LHCN-M2 (cell line): ENCODE measurements at regions not wholly inside any gene's neighbourhood (a gene's known extent, or its start where the extent isn't known, plus 50 kb on each side); places are given as distances from the start of the nearest gene placed in this dataset.

Experiments used
- DNase-seq: peaks from one replicate; pipeline ENCODE4 v3.0.0-alpha.2; 2012; ENCODE audit warnings: low read depth

- peak; percentile 75 for DNase-seq
Measured at GRCh38 chr7:81367326-81367931, 402.4 kb downstream of the HGF start.

- peak; percentile 6 for DNase-seq
Measured at GRCh38 chr7:81366546-81366945, 403.3 kb downstream of the HGF start.

GRCh38 chr7:81361769-81362312, 408.0 kb downstream of the HGF start:
- DNase-seq, result no peak

GRCh38 chr7:81355911-81356310, 413.9 kb downstream of the HGF start:
- DNase-seq, result no peak

- DNase-seq, result no peak
Measured at GRCh38 chr7:81349044-81349443, 420.8 kb downstream of the HGF start.

GRCh38 chr7:81339946-81340345, 421.1 kb upstream of the SEMA3C start:
- no peak for DNase-seq

GRCh38 chr7:81333536-81333935, 414.7 kb upstream of the SEMA3C start:
- DNase-seq, result peak; percentile 12

GRCh38 chr7:81333004-81333403, 414.2 kb upstream of the SEMA3C start:
- peak; percentile 86 for DNase-seq

- DNase-seq, result peak; percentile 57
Measured at GRCh38 chr7:81331061-81332018, 412.5 kb upstream of the SEMA3C start.

- no peak for DNase-seq
Measured at GRCh38 chr7:81330108-81330507, 411.3 kb upstream of the SEMA3C start.

- DNase-seq, result peak; percentile 32
Measured at GRCh38 chr7:81327468-81328266, 408.8 kb upstream of the SEMA3C start.

GRCh38 chr7:81321949-81322348, 403.1 kb upstream of the SEMA3C start:
- no peak for DNase-seq

- no peak for DNase-seq
Measured at GRCh38 chr7:81317741-81318140, 398.9 kb upstream of the SEMA3C start.

GRCh38 chr7:81308643-81309322, 389.9 kb upstream of the SEMA3C start:
- no peak for DNase-seq

GRCh38 chr7:81301815-81302214, 383.0 kb upstream of the SEMA3C start:
- no peak for DNase-seq

GRCh38 chr7:81300753-81301152, 381.9 kb upstream of the SEMA3C start:
- peak; percentile 34 for DNase-seq

GRCh38 chr7:81299711-81300110, 380.9 kb upstream of the SEMA3C start:
- DNase-seq, result no peak

- DNase-seq, result peak; percentile 100
Measured at GRCh38 chr7:81298951-81299666, 380.3 kb upstream of the SEMA3C start.

GRCh38 chr7:81297317-81297716, 378.5 kb upstream of the SEMA3C start:
- no peak for DNase-seq

GRCh38 chr7:81296726-81297125, 377.9 kb upstream of the SEMA3C start:
- DNase-seq, result no peak
